ENCODE measurements at regions not wholly inside any gene's neighbourhood (a gene's known extent, or its start where the extent isn't known, plus 50 kb on each side); places are given as distances from the start of the nearest gene placed in this dataset.
"Not testable (repeated sequence)": the region's sequence is repeated elsewhere in the genome, so short reads cannot be mapped to it uniquely, and the experiment has no call there.

DNA sequence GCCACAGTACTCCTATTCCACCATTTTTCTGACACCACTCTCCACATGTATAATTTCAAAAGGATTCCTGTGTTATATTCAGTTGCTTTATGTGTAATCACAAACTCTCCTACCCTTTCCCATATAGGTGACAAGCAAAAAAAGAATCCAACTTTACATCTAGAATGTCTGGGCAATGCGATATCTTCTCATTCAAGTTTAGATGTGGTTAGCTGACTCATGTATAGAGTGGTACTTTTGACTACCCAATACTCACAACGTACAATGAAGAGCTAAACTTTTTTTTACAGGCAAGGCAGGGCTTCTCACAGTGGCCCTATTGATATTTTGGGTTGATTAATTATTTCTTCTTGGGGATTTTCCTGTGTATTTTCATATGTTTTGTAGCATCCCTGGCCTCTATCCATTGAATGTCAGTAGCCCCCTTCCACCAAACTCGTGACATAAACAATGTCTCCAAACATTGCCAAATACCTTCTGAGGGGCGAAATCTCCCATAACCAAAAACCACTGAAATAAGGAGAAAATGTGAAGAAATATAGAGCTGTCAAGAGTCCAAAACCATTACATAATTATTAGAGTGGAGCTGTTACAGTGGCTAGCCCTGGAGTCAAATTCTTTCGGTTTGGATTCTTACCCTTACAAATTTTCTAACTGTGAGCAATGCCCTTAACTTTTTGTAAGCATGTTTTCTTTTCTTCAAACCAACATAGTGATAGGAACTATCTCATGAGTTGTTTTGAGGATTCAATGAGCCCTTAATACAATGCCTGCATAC, 342.6 kb downstream of the NSUN3 start:
- H3K4me3 ChIP-seq (ENCODE audit: low read length), result no peak overlapping the region
- no peaks in the 10 kb centered on the region for H3K4me1 ChIP-seq (ENCODE audit: low read length)
- H3K79me2 ChIP-seq (ENCODE audit: low read length), result no peaks in the 10 kb centered on the region
- no peaks in the 10 kb centered on the region for H3K27me3 ChIP-seq (ENCODE audit: low read length)
- no peak overlapping the region for H3K4me2 ChIP-seq (ENCODE audit: low read depth, low read length, poor library complexity, severe bottlenecking)
- H3K9ac ChIP-seq (ENCODE audit: low read length), result no peak overlapping the region
- H3K36me3 ChIP-seq (ENCODE audit: insufficient read depth, low read length), result no peaks in the 10 kb centered on the region
- no peaks in the 10 kb centered on the region for H3K9me2 ChIP-seq (replicated peaks; ENCODE audit: insufficient read depth, low read length)
- H3K9me3 ChIP-seq (ENCODE audit: low read length), result no peaks in the 10 kb centered on the region
- DNase-seq, result no peak
- no peaks in the 10 kb centered on the region for H4K20me1 ChIP-seq (ENCODE audit: insufficient read depth, low read depth, low read length)
- no peak overlapping the region for H2AFZ ChIP-seq (ENCODE audit: low read length)
- no peak overlapping the region for H3K27ac ChIP-seq (ENCODE audit: low read length)

DNA sequence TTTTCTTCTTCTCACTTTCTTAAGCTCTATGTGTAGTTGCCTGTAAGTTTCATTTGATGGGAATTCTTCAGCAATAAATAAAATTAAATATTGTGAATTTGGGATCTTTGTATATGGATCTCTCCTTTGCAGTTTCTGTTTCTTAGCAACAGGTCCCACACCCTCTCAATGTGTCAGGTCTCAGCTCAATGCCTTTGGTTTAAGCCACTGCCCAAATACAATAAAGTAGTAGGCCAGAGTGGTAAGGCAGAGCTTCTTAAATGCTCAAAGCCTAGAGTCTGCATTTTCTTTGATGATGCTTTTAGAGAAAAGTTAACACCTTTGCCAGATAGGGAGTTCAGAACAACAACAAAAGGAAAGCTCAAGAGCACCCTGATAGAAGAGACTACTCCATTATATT, 343.7 kb downstream of the NSUN3 start:
- DNase-seq, result no peak

DNA sequence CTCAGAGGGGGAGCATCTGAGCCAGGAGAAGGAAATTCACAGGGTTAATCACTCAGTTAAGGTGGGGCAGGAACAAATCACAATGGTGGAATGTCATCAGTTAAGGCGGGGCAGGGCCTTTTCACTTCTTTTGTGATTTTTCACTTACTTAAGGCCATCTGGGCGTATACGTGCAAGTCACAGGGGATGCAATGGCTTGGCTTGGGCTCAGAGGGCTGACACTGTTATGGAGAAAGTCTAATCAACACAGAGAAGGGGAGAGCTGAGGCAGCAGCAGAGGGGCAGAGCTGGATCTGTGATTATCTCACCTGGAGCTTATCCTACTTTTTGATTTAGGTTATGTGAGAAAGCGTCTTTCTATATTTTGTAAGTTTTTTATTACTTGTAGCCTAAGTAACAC, 350.1 kb downstream of the NSUN3 start:
- H3K9ac ChIP-seq (ENCODE audit: low read length); H2AFZ ChIP-seq (ENCODE audit: low read length); H3K27ac ChIP-seq (ENCODE audit: low read length); H3K27me3 ChIP-seq (ENCODE audit: low read length); H3K79me2 ChIP-seq (ENCODE audit: low read length); H3K9me2 ChIP-seq (replicated peaks; ENCODE audit: insufficient read depth, low read length); H4K20me1 ChIP-seq (ENCODE audit: insufficient read depth, low read depth, low read length); H3K9me3 ChIP-seq (ENCODE audit: low read length); H3K4me1 ChIP-seq (ENCODE audit: low read length); H3K4me3 ChIP-seq (ENCODE audit: low read length); H3K36me3 ChIP-seq (ENCODE audit: insufficient read depth, low read length); H3K4me2 ChIP-seq (ENCODE audit: low read depth, low read length, poor library complexity, severe bottlenecking); DNase-seq: not testable (repeated sequence)

More for the DNA sequence above, 343.7 kb downstream of the NSUN3 start:
- Histone ChIP-seq H3K27me3 (ENCODE audit: low read length) (no peaks in the 10 kb centered on the region), H3K9me3 (ENCODE audit: low read length) (no peaks in the 10 kb centered on the region), H2AFZ (ENCODE audit: low read length) (no peak overlapping the region), H3K9ac (ENCODE audit: low read length) (no peak overlapping the region), H3K79me2 (ENCODE audit: low read length) (no peaks in the 10 kb centered on the region), H3K9me2 (replicated peaks; ENCODE audit: insufficient read depth, low read length) (no peaks in the 10 kb centered on the region), H4K20me1 (ENCODE audit: insufficient read depth, low read depth, low read length) (no peaks in the 10 kb centered on the region), H3K36me3 (ENCODE audit: insufficient read depth, low read length) (no peaks in the 10 kb centered on the region), H3K4me1 (ENCODE audit: low read length) (no peaks in the 10 kb centered on the region), H3K4me2 (ENCODE audit: low read depth, low read length, poor library complexity, severe bottlenecking) (no peak overlapping the region), H3K4me3 (ENCODE audit: low read length) (no peak overlapping the region), H3K27ac (ENCODE audit: low read length) (no peak overlapping the region)

DNA sequence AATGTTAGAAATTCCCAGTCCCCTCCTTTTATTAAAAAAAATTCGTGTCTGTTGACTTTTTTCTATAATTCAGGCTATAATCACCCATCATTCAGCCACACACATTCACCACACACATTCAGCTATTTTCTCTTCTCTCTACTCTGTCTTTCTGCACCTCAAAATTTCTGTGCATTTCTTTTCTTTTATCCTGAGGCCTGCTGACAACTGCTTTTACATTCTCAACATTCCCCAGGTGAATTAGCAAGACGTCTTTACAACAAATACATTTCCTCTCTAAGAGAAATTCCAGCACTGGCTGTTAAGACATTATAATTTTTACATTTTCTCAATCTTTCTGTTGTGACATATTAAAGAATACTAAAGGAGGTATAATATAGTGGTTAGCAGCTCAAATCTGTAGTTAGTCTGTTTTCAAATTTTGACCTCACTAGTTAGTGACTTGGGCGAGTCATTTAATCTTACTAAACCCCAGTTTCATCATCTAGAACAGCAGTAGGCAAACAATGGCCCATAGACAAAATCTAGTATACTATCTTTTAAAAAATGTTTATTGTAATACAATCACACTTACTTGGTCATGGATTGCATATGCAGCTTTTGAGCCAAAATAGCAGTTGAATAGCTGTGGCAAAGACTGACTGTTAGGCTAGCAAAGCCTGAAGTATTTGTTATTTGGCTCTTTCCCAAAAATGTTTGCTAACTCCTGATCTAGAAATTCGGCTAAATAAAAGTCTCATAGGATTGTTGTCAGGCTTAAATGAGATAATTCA, 350.7 kb downstream of the NSUN3 start:
- H3K9ac ChIP-seq (ENCODE audit: low read length), result no peak overlapping the region
- H3K4me2 ChIP-seq (ENCODE audit: low read depth, low read length, poor library complexity, severe bottlenecking), result no peak overlapping the region
- no peak overlapping the region for H3K27ac ChIP-seq (ENCODE audit: low read length)
- H2AFZ ChIP-seq (ENCODE audit: low read length), result no peak overlapping the region
- no peaks in the 10 kb centered on the region for H3K9me2 ChIP-seq (replicated peaks; ENCODE audit: insufficient read depth, low read length)
- H4K20me1 ChIP-seq (ENCODE audit: insufficient read depth, low read depth, low read length), result no peaks in the 10 kb centered on the region
- no peaks in the 10 kb centered on the region for H3K9me3 ChIP-seq (ENCODE audit: low read length)
- no peaks in the 10 kb centered on the region for H3K79me2 ChIP-seq (ENCODE audit: low read length)
- no peak overlapping the region for H3K4me3 ChIP-seq (ENCODE audit: low read length)
- H3K4me1 ChIP-seq (ENCODE audit: low read length), result no peaks in the 10 kb centered on the region
- H3K36me3 ChIP-seq (ENCODE audit: insufficient read depth, low read length), result no peaks in the 10 kb centered on the region
- no peak for DNase-seq
- no peaks in the 10 kb centered on the region for H3K27me3 ChIP-seq (ENCODE audit: low read length)

DNA sequence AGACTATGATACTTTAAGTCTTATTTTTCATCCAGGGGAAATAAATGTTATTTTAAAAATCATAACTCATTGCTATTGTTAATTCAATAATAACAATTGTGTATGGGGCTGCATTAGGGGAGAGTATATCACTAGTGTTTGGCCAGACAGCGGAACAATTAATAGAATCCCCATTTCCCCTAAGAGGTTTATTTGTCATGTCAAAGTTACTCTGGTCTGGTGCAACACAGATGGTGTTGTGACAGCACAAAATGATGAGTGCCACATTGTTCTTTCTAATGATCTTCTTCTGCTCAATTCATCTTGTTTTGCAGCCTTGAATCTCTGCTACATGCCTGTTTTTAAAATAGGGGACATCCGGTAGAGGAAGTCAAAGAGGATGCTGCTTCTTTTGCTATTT, 351.6 kb downstream of the NSUN3 start:
- no peak for DNase-seq
- no peaks in the 10 kb centered on the region for H4K20me1 ChIP-seq (ENCODE audit: insufficient read depth, low read depth, low read length)
- no peaks in the 10 kb centered on the region for H3K4me1 ChIP-seq (ENCODE audit: low read length)
- no peak overlapping the region for H3K9ac ChIP-seq (ENCODE audit: low read length)
- H3K79me2 ChIP-seq (ENCODE audit: low read length), result no peaks in the 10 kb centered on the region
- H3K9me2 ChIP-seq (replicated peaks; ENCODE audit: insufficient read depth, low read length), result no peaks in the 10 kb centered on the region
- no peaks in the 10 kb centered on the region for H3K27me3 ChIP-seq (ENCODE audit: low read length)
- no peak overlapping the region for H3K27ac ChIP-seq (ENCODE audit: low read length)
- H3K4me2 ChIP-seq (ENCODE audit: low read depth, low read length, poor library complexity, severe bottlenecking), result no peak overlapping the region
- no peak overlapping the region for H2AFZ ChIP-seq (ENCODE audit: low read length)
- H3K9me3 ChIP-seq (ENCODE audit: low read length), result no peaks in the 10 kb centered on the region
- H3K4me3 ChIP-seq (ENCODE audit: low read length), result no peak overlapping the region
- no peaks in the 10 kb centered on the region for H3K36me3 ChIP-seq (ENCODE audit: insufficient read depth, low read length)

DNA sequence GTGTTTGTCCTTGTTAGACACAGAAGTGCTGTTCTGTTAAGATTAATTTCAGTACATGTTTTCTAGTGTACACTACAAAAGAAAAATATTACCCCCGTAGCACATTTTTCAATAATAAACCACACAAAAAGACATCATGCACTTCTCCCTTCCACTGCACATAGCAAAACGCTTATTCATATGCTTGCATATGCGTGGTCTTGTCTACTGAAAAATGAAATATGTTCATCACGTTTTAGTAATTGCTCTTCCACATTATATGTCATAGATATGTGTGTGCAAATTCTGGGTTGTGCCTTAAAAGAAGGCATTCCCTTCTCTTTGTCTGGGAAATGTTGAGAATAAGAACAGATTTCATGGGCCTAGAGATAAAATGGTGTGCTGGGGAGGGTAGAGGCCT, 353.9 kb downstream of the NSUN3 start:
- H4K20me1 ChIP-seq (ENCODE audit: insufficient read depth, low read depth, low read length), result no peaks in the 10 kb centered on the region
- no peak overlapping the region for H3K4me3 ChIP-seq (ENCODE audit: low read length)
- no peak for DNase-seq
- no peaks in the 10 kb centered on the region for H3K9me3 ChIP-seq (ENCODE audit: low read length)
- H3K79me2 ChIP-seq (ENCODE audit: low read length), result no peaks in the 10 kb centered on the region
- H3K4me2 ChIP-seq (ENCODE audit: low read depth, low read length, poor library complexity, severe bottlenecking), result no peak overlapping the region
- H3K9ac ChIP-seq (ENCODE audit: low read length), result no peak overlapping the region
- H2AFZ ChIP-seq (ENCODE audit: low read length), result no peak overlapping the region
- H3K9me2 ChIP-seq (replicated peaks; ENCODE audit: insufficient read depth, low read length), result no peaks in the 10 kb centered on the region
- no peaks in the 10 kb centered on the region for H3K36me3 ChIP-seq (ENCODE audit: insufficient read depth, low read length)
- no peak overlapping the region for H3K27ac ChIP-seq (ENCODE audit: low read length)
- no peaks in the 10 kb centered on the region for H3K4me1 ChIP-seq (ENCODE audit: low read length)
- H3K27me3 ChIP-seq (ENCODE audit: low read length), result no peaks in the 10 kb centered on the region

DNA sequence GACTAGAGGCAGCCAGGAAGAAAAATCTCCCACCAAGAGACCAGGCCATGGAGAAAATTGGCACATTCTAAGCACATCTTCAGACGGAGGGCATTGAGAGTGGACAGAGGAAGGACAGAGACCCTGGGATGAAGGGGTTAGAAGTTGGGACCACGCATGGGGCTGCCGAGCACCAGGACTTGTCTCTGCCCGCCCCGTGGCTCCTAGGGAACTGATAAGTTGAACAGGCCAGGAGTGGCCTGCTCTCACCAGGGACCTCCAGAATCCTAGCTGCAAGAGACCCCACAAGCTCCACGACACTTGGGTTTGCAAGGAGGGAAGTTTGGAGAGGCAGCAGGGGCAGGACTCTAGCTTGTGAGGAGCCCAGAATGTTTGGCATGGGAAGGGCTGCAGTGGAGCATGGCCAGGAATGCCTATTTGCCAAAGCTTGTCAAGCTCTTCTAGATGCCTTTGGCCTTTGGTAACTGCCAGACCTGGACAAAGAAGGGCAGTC, 355.1 kb downstream of the NSUN3 start:
- H3K9me3 ChIP-seq (ENCODE audit: low read length), result no peaks in the 10 kb centered on the region
- no peaks in the 10 kb centered on the region for H3K79me2 ChIP-seq (ENCODE audit: low read length)
- no peak overlapping the region for H3K4me3 ChIP-seq (ENCODE audit: low read length)
- H3K9ac ChIP-seq (ENCODE audit: low read length), result no peak overlapping the region
- H3K4me1 ChIP-seq (ENCODE audit: low read length), result no peaks in the 10 kb centered on the region
- DNase-seq, result no peak
- no peak overlapping the region for H2AFZ ChIP-seq (ENCODE audit: low read length)
- no peaks in the 10 kb centered on the region for H3K9me2 ChIP-seq (replicated peaks; ENCODE audit: insufficient read depth, low read length)
- H4K20me1 ChIP-seq (ENCODE audit: insufficient read depth, low read depth, low read length), result no peaks in the 10 kb centered on the region
- no peak overlapping the region for H3K4me2 ChIP-seq (ENCODE audit: low read depth, low read length, poor library complexity, severe bottlenecking)
- H3K27ac ChIP-seq (ENCODE audit: low read length), result no peak overlapping the region
- no peaks in the 10 kb centered on the region for H3K36me3 ChIP-seq (ENCODE audit: insufficient read depth, low read length)
- H3K27me3 ChIP-seq (ENCODE audit: low read length), result no peaks in the 10 kb centered on the region

DNA sequence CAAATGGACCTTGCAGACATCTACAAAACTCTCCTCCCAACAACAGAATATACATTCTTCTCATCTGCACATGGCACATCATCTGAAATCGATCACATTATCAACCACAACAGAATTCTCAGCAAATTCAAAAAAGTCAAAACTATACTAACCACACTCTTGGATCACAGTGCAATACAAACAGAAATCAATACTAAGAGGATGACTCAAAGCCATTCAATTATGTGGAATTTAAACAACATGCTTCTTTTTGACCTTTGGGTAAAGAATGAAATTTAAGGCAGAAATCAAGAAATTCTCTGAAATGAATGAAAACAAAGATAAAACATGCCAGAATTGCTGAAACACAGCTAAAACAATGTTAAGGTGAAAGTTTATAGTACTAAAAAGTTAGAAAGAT, 358.1 kb downstream of the NSUN3 start:
- no peak for DNase-seq
- H3K79me2 ChIP-seq (ENCODE audit: low read length), result no peaks in the 10 kb centered on the region

More for the DNA sequence above, 358.1 kb downstream of the NSUN3 start:
- Histone ChIP-seq H3K4me1 (ENCODE audit: low read length) (no peaks in the 10 kb centered on the region), H3K4me3 (ENCODE audit: low read length) (no peak overlapping the region), H3K9me2 (replicated peaks; ENCODE audit: insufficient read depth, low read length) (no peaks in the 10 kb centered on the region), H3K4me2 (ENCODE audit: low read depth, low read length, poor library complexity, severe bottlenecking) (no peak overlapping the region), H3K9me3 (ENCODE audit: low read length) (no peaks in the 10 kb centered on the region), H3K27ac (ENCODE audit: low read length) (no peak overlapping the region), H3K36me3 (ENCODE audit: insufficient read depth, low read length) (no peaks in the 10 kb centered on the region), H2AFZ (ENCODE audit: low read length) (no peak overlapping the region), H4K20me1 (ENCODE audit: insufficient read depth, low read depth, low read length) (no peaks in the 10 kb centered on the region), H3K9ac (ENCODE audit: low read length) (no peak overlapping the region), H3K27me3 (ENCODE audit: low read length) (no peaks in the 10 kb centered on the region)

Data from Karpas-422 (cell line).